HG02642 (cell line): ENCODE measurements at regions not wholly inside any gene's neighbourhood (a gene's known extent, or its start where the extent isn't known, plus 50 kb on each side); places are given as distances from the start of the nearest gene placed in this dataset.

Source experiments
- ATAC-seq: cut with Tn5 transposase; IDR thresholded peaks from one replicate; pipeline ENCODE4 v1.9.1; 2021; ENCODE audit warnings: mild to moderate bottlenecking; ENCODE audit not compliant: unreplicated experiment, poor library complexity

DNA sequence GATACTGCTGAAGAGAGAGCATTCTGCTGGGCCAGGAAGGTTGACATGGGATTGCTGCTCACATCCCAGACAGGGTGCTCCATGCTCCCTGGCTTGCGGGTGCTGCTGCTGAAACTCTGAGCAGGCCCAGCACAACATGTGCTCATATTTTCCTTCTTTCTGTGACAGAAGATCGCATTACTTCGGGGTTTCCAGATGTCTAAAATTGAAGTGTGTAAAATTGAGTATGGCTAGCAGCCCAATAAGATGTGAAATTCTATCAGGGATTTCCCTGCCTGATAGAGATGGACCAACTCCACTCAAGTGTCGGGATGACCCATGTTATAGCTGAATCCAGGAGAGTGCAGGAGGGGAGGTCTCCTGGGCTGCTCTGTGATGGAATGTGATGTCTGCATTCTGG is 55.6 kb upstream of the KL start:
- ATAC-seq: no peak

DNA sequence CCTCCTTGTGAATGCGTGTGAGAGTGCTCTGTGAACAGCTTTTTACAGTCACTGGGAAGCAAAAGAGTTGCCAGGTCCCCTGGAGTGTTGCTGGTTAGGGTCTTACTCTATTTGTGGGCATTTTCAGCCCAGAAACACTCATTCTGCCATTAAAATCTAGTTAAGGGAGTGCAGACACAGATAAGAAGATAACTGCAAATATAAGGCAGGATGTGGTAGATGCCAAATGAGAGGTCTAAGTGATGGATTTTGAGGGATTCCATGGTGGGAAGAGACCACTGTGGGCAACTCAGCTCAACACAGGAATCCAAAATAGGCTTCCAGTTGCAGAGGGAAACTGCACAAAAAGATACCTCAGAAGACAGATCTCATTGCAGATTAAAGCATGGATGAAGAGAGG is 54.5 kb upstream of the KL start:
- no peak for ATAC-seq

DNA sequence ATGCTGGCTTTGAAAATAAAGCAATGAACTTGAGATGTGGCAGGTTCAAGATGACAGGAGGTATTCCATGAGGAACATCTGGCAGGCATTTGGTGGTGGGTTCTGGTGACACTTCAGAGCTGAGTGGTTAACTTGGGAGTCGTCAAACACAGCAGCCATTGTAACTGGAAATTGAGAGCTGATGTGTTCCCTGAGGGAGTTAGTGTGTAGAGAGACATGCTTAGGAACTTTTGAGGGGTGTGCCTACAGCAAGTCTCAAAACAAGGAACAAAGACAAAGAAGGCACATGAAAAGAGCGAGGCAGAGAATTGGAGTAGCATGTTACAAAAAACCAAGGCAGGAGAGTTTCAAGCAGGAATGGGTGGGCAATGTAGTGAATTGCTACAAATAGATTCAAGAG is 53.9 kb upstream of the KL start:
- no peak for ATAC-seq

DNA sequence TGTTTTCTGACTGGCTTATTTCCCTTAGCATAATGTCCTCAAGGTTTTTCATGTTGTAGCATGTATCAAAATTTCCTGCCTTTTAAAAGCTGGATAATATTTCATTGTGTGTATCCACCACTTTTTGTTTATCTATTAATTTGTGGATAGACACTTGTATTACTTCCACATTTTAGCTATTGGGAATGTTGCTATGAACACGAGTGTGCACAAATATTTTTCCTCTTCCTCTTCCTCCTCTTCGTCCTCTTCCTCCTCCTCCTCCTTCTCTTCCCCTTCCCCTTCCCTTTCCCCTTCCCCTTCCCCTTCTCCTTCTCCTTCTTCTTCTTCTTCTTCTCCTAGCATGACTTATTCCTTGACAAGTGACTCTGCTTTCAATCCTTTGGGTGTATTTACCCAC is 51.2 kb upstream of the KL start:
- no peak for ATAC-seq
